ENCODE measurements at regions not wholly inside any gene's neighbourhood (a gene's known extent, or its start where the extent isn't known, plus 50 kb on each side); places are given as distances from the start of the nearest gene placed in this dataset.

GRCh38 chr12:92469837-92470236 is 233.0 kb upstream of the PLEKHG7 start:
- TF ChIP-seq POLR2A (IDR thresholded peaks at IDR 0.05) (no peak), CTCF (IDR thresholded peaks at IDR 0.05) (no peak), POLR2AphosphoS5 (IDR thresholded peaks at IDR 0.05) (no peak)
